MM.1S (cell line): ENCODE measurements at regions not wholly inside any gene's neighbourhood (a gene's known extent, or its start where the extent isn't known, plus 50 kb on each side); places are given as distances from the start of the nearest gene placed in this dataset.

ENCODE experiments used
- DNase-seq: peaks from one replicate; pipeline ENCODE4 v3.0.0-alpha.2; 2015
- H2AFZ ChIP-seq: fragments of 300-600 bp; sonication (generic); 2 replicates; pipeline ENCODE4 v1.6.0; 2016; ENCODE audit warnings: antibody characterized with exemption, low read length
- H3F3A ChIP-seq: fragments of 300-600 bp; sonication (generic); 2 replicates; pipeline ENCODE4 v1.6.1; 2016; ENCODE audit warnings: mild to moderate bottlenecking, antibody characterized with exemption, low read length, moderate library complexity, mixed read lengths; ENCODE audit not compliant: insufficient read depth
- H3K27ac ChIP-seq: fragments of 300-600 bp; sonication (generic); 2 replicates; pipeline ENCODE4 v1.5.1; 2016; ENCODE audit warnings: mild to moderate bottlenecking, low read length
- H3K27me3 ChIP-seq: fragments of 300-600 bp; sonication (generic); replicated peaks from 2 replicates; pipeline ENCODE4 v1.6.0; 2016; ENCODE audit warnings: low read length; ENCODE audit not compliant: insufficient read depth
- H3K36me3 ChIP-seq: fragments of 300-600 bp; sonication (generic); replicated peaks from 2 replicates; pipeline ENCODE4 v1.6.1; 2016; ENCODE audit warnings: mild to moderate bottlenecking, low read length, mixed read lengths; ENCODE audit not compliant: insufficient read depth
- H3K4me1 ChIP-seq: fragments of 300-600 bp; sonication (generic); 2 replicates; pipeline ENCODE4 v1.6.1; 2016; ENCODE audit warnings: low read length, mixed read lengths
- H3K4me2 ChIP-seq: fragments of 300-600 bp; sonication (generic); 2 replicates; pipeline ENCODE4 v1.6.0; 2016; ENCODE audit warnings: low read depth, low read length
- H3K4me3 ChIP-seq: fragments of 300-600 bp; sonication (generic); 2 replicates; pipeline ENCODE4 v1.5.1; 2016; ENCODE audit warnings: low read length, mixed read lengths
- H3K79me2 ChIP-seq: fragments of 300-600 bp; sonication (generic); 2 replicates; pipeline ENCODE4 v1.6.1; 2016; ENCODE audit warnings: mixed run types, low read length, mixed read lengths
- H3K9ac ChIP-seq: fragments of 300-600 bp; sonication (generic); 2 replicates; pipeline ENCODE4 v1.6.1; 2016; ENCODE audit warnings: low read length, mixed read lengths
- H3K9me2 ChIP-seq: fragments of 300-600 bp; sonication (generic); replicated peaks from 2 replicates; pipeline ENCODE4 v1.6.1; 2016; ENCODE audit warnings: mild to moderate bottlenecking, low read length, mixed read lengths; ENCODE audit not compliant: insufficient read depth
- H3K9me3 ChIP-seq: fragments of 300-600 bp; sonication (generic); replicated peaks from 2 replicates; pipeline ENCODE4 v1.6.1; 2016; ENCODE audit warnings: mild to moderate bottlenecking, low read length, mixed read lengths; ENCODE audit not compliant: insufficient read depth
- H4K20me1 ChIP-seq: fragments of 300-600 bp; sonication (generic); 2 replicates; pipeline ENCODE4 v1.6.1; 2016; ENCODE audit warnings: mild to moderate bottlenecking, low read length, moderate library complexity, mixed read lengths; ENCODE audit not compliant: insufficient read depth
- CTCF ChIP-seq: fragments of 300-600 bp; sonication (generic); IDR thresholded peaks from 2 replicates; pipeline ENCODE4 v1.5.1; 2016; ENCODE audit warnings: antibody characterized with exemption, low read length, mixed read lengths
- EZH2 ChIP-seq: fragments of 300-600 bp; sonication (generic); optimal IDR thresholded peaks from 2 replicates; pipeline ENCODE3; 2017; ENCODE audit warnings: low read depth, mild to moderate bottlenecking, antibody characterized with exemption, low read length, mixed read lengths
- EZH2phosphoT487 ChIP-seq: fragments of 300-600 bp; sonication (generic); IDR thresholded peaks from 2 replicates; pipeline ENCODE4 v1.6.1; 2018; ENCODE audit warnings: antibody characterized with exemption, low read length

- H3K36me3 ChIP-seq: no peaks in the 10 kb centered on the region
- H3K27ac ChIP-seq: no peak overlapping the region
- H3K9ac ChIP-seq: no peak overlapping the region
- no peaks in the 10 kb centered on the region for H4K20me1 ChIP-seq
- H3F3A ChIP-seq: no peaks in the 10 kb centered on the region
- no peak for DNase-seq
- no peaks in the 10 kb centered on the region for H3K79me2 ChIP-seq
- no peak overlapping the region for H3K4me2 ChIP-seq
- TF ChIP-seq CTCF (no peak), EZH2 (no peak), EZH2phosphoT487 (no peak)
- H3K27me3 ChIP-seq: no peaks in the 10 kb centered on the region
- H3K9me3 ChIP-seq: no peaks in the 10 kb centered on the region
- H3K4me1 ChIP-seq: no peaks in the 10 kb centered on the region
- H3K9me2 ChIP-seq: no peaks in the 10 kb centered on the region
- no peak overlapping the region for H3K4me3 ChIP-seq
- no peak overlapping the region for H2AFZ ChIP-seq
These were observed 338.7 kb downstream of the SLC16A7 start for GRCh38 chr12:59934486-59934885.

- H3K4me3 ChIP-seq: no peak overlapping the region
- H3F3A ChIP-seq: no peaks in the 10 kb centered on the region
- no peaks in the 10 kb centered on the region for H4K20me1 ChIP-seq
- H3K79me2 ChIP-seq: no peaks in the 10 kb centered on the region
- H3K9me3 ChIP-seq: no peaks in the 10 kb centered on the region
- no peaks in the 10 kb centered on the region for H3K9me2 ChIP-seq
- H3K36me3 ChIP-seq: no peaks in the 10 kb centered on the region
- H3K4me1 ChIP-seq: no peaks in the 10 kb centered on the region
- no peak overlapping the region for H3K4me2 ChIP-seq
- no peak for TF ChIP-seq EZH2
- TF ChIP-seq EZH2phosphoT487: no peak
- no peak for TF ChIP-seq CTCF
- no peaks in the 10 kb centered on the region for H3K27me3 ChIP-seq
- H3K9ac ChIP-seq: no peak overlapping the region
- no peak overlapping the region for H2AFZ ChIP-seq
- H3K27ac ChIP-seq: no peak overlapping the region
- no peak for DNase-seq
These were observed 340.7 kb downstream of the SLC16A7 start for GRCh38 chr12:59936534-59936933.

GRCh38 chr12:59937148-59937547 lies 341.3 kb downstream of the SLC16A7 start:
- no peak overlapping the region for H2AFZ ChIP-seq
- no peaks in the 10 kb centered on the region for H3K36me3 ChIP-seq
- no peak overlapping the region for H3K4me3 ChIP-seq
- no peak for DNase-seq
- no peaks in the 10 kb centered on the region for H4K20me1 ChIP-seq
- H3K4me2 ChIP-seq: no peak overlapping the region
- H3K9me2 ChIP-seq: no peaks in the 10 kb centered on the region
- no peaks in the 10 kb centered on the region for H3K4me1 ChIP-seq
- H3F3A ChIP-seq: no peaks in the 10 kb centered on the region
- no peaks in the 10 kb centered on the region for H3K27me3 ChIP-seq
- no peak overlapping the region for H3K27ac ChIP-seq
- TF ChIP-seq EZH2phosphoT487 (no peak), CTCF (no peak), EZH2 (no peak)
- no peaks in the 10 kb centered on the region for H3K9me3 ChIP-seq
- no peak overlapping the region for H3K9ac ChIP-seq
- no peaks in the 10 kb centered on the region for H3K79me2 ChIP-seq
